Endothelial cell of umbilical vein (primary cell): ENCODE measurements at regions not wholly inside any gene's neighbourhood (a gene's known extent, or its start where the extent isn't known, plus 50 kb on each side); places are given as distances from the start of the nearest gene placed in this dataset.
A peak's percentile ranks its signal among the peaks of the same experiment; 100 is the strongest.

ENCODE experiments used
- BruUV-seq: library from RNA; stranded (reverse); fragments of 400-500 nt; replicated peaks from 2 replicates; lab custom pipeline; 2021; lab: Mats Ljungman, UMichigan
- CTCF ChIA-PET: fragments of 300-600, 350-600 bp; sonication (Branson Sonifier 250); formaldehyde crosslinking; loops from one replicate; lab custom pipeline; 2021; ENCODE audit warnings: antibody characterized with exemption, inconsistent platforms; lab: Charles Lee
- POLR2A ChIA-PET: fragments of 300-600, 350-600 bp; sonication (Branson Sonifier 250); formaldehyde crosslinking; loops from one replicate; lab custom pipeline; 2021; ENCODE audit warnings: antibody characterized with exemption, inconsistent platforms; lab: Charles Lee
- DNase-seq: peaks from one replicate; pipeline ENCODE4 v3.0.0-alpha.2; 2011; ENCODE audit warnings: low read depth, low spot score
- FAIRE-seq: peaks from 2 replicates; lab custom pipeline; 2011; peaks lifted over from hg19 to GRCh38; lab: Jason Lieb, UNC
- H2AFZ ChIP-seq: 2 replicates; pipeline ENCODE4 v1.6.0; 2012; ENCODE audit warnings: low read depth, low read length, control low read depth, inconsistent platforms
- H3K27ac ChIP-seq: 2 replicates; pipeline ENCODE4 v1.5.1; 2011; ENCODE audit warnings: low read depth, mild to moderate bottlenecking, control low read depth, low read length, moderate library complexity; ENCODE audit not compliant: insufficient read depth
- H3K27me3 ChIP-seq, 2 experiments: 2 replicates each; pipeline versions ENCODE4 v1.6.0 to v1.6.1; 2011; ENCODE audit warnings: low read length in 2 of 2, mixed read lengths in 1 of 2; ENCODE audit not compliant: control insufficient read depth in 2 of 2, insufficient read depth in 2 of 2
- H3K36me3 ChIP-seq, 2 experiments: 2 replicates in 1 of 2; 3 replicates in 1 of 2; pipeline ENCODE4 v1.5.1; 2011; ENCODE audit warnings: low read length in 2 of 2, mild to moderate bottlenecking in 1 of 2, moderate library complexity in 1 of 2; ENCODE audit not compliant: control insufficient read depth in 2 of 2, insufficient read depth in 2 of 2; ENCODE audit errors: extremely low read depth in 1 of 2
- H3K4me1 ChIP-seq: 3 replicates; pipeline ENCODE4 v1.5.1; 2011; ENCODE audit warnings: mild to moderate bottlenecking, low read length; ENCODE audit not compliant: control insufficient read depth, insufficient read depth; ENCODE audit errors: extremely low read depth
- H3K4me2 ChIP-seq: 2 replicates; pipeline ENCODE4 v1.6.1; 2011; ENCODE audit warnings: low read length, control low read depth, mixed read lengths; ENCODE audit not compliant: insufficient read depth
- H3K4me3 ChIP-seq, 3 experiments: fragments of 200-600 bp in 1 of 3; sonication (generic), shearing (Covaris generic) in 1 of 3; replicated peaks in 1 of 3; 2 replicates each; pipeline ENCODE4 v1.5.1; 2011 to 2016; ENCODE audit warnings: control low read depth in 3 of 3, low read length in 3 of 3, mild to moderate bottlenecking in 2 of 3, inconsistent platforms in 1 of 3, low read depth in 1 of 3, moderate library complexity in 1 of 3; ENCODE audit not compliant: insufficient read depth in 1 of 3
- H3K79me2 ChIP-seq: 2 replicates; pipeline ENCODE4 v1.6.0; 2012; ENCODE audit warnings: low read length, inconsistent platforms; ENCODE audit not compliant: control insufficient read depth, insufficient read depth
- H3K9ac ChIP-seq: replicated peaks from 2 replicates; pipeline ENCODE3; 2011; ENCODE audit warnings: low read length, control low read depth; ENCODE audit not compliant: insufficient read depth; ENCODE audit errors: extremely low read depth
- H3K9me1 ChIP-seq: replicated peaks from 3 replicates; pipeline ENCODE4 v1.6.0; 2011; ENCODE audit warnings: mild to moderate bottlenecking, low read length; ENCODE audit not compliant: control insufficient read depth, insufficient read depth; ENCODE audit errors: extremely low read depth
- H3K9me3 ChIP-seq: replicated peaks from 2 replicates; pipeline ENCODE4 v1.5.1; 2012; ENCODE audit warnings: low read length, inconsistent platforms; ENCODE audit not compliant: control insufficient read depth, insufficient read depth
- H4K20me1 ChIP-seq: replicated peaks from 2 replicates; pipeline ENCODE3; 2011; ENCODE audit warnings: mild to moderate bottlenecking, low read length; ENCODE audit not compliant: control insufficient read depth, insufficient read depth; ENCODE audit errors: extremely low read depth
- EZH2 ChIP-seq: IDR thresholded peaks from 2 replicates; pipeline ENCODE4 v1.6.1; 2012; ENCODE audit warnings: borderline replicate concordance, low read depth, mild to moderate bottlenecking, moderate library complexity, low read length, inconsistent platforms; ENCODE audit not compliant: severe bottlenecking
- FOS ChIP-seq: IDR thresholded peaks from 2 replicates; pipeline ENCODE4 v1.6.1; 2011; ENCODE audit warnings: mild to moderate bottlenecking, low read length, moderate library complexity, borderline replicate concordance; ENCODE audit not compliant: insufficient read depth
- GATA2 ChIP-seq: IDR thresholded peaks from 2 replicates; pipeline ENCODE4 v1.7.0; 2011; ENCODE audit warnings: low read depth, mild to moderate bottlenecking, moderate library complexity, mixed read lengths, low read length; ENCODE audit not compliant: insufficient read length, insufficient read depth
- JUN ChIP-seq: IDR thresholded peaks from 2 replicates; pipeline ENCODE4 v1.6.1; 2011; ENCODE audit warnings: borderline replicate concordance, low read depth; ENCODE audit not compliant: insufficient read length, insufficient read depth
- MAX ChIP-seq: IDR thresholded peaks from 2 replicates; pipeline ENCODE4 v1.6.1; 2011; ENCODE audit not compliant: insufficient read depth, insufficient read length
- MYC ChIP-seq: IDR thresholded peaks from one replicate; pipeline ENCODE4 v1.6.1; 2011; ENCODE audit warnings: mild to moderate bottlenecking, low read depth, low read length
- POLR2A ChIP-seq: IDR thresholded peaks from 2 replicates; pipeline ENCODE4 v1.6.1; 2012; ENCODE audit warnings: low read depth, mild to moderate bottlenecking, control low read depth, low read length
- POLR2AphosphoS5 ChIP-seq: IDR thresholded peaks from 2 replicates; pipeline ENCODE4 v1.6.1; 2012; ENCODE audit warnings: low read depth, mild to moderate bottlenecking, control low read depth, low read length, moderate library complexity; ENCODE audit not compliant: insufficient read depth
- dilution Hi-C: fragments of 300-500 bp; cut with MboI; formaldehyde crosslinking; loops from one replicate; pipeline ENCODE4 v1.15.0; 2019; ENCODE audit warnings: low sequenced_read_pairs; ENCODE audit not compliant: extremely low pct_ligation_motif_present
- intact Hi-C: fragments of 100-400 bp; cut with micrococcal nuclease; formaldehyde crosslinking; loops from one replicate; pipeline ENCODE4 v1.10.0; 2022
- TF ChIP-seq, protein P1 (sequence below), 2 donors: IDR thresholded peaks; 1 replicate in 1 of 2; 2 replicates in 1 of 2; pipeline ENCODE4 v1.5.1; 2011; ENCODE audit warnings: low read length in 2 of 2, mild to moderate bottlenecking in 2 of 2, moderate library complexity in 2 of 2, control low read depth in 1 of 2, inconsistent platforms in 1 of 2, low read depth in 1 of 2; ENCODE audit not compliant: insufficient read depth in 1 of 2; ENCODE audit errors: extremely low read depth in 1 of 2

DNA sequence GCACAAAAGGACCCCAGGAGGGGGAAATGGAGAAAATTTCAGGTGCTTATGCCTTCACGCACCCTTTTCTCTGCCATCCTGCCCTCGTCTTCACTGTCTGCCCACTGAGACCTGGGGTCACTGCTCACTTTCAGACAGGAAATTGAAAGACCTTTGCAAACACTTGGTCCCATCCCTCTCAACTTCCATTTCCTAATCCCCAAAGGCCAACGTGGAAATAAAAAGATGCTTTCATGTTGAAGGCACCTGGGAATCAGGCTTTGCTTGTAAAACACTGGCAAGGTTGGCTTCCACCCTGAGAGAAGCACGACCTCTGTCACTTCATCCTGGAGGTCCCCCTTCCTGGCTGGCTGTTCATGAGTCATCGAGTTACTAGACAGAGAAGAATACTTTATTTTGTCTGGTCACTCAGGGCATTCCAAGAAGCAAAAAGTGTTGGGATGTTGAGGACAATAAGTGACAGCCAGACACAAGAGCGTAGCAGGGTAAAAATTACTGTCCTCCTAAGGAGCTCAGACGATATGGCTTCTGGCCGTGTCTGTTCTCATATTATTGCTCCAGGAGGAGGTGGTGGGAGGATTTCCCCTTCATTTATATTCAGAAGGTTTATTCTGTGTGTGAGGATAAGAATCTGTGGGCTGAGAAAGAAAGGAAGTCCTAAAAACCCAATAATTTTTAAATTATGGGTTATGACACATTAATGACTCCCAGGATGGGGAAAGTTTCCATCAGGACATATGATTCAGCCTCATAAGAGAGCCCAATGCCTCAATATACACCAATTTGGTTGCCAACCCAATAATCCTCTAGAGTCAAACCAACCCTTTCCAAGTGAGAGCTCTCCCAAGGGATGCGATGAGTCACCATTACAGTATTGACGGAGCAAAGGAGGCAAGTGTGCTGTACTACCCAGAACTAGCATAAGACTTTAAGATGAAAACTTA lies 409.0 kb downstream of the COG6 start:
- Histone ChIP-seq H3K4me2 (no peak overlapping the region), H3K9me3 (no peaks in the 10 kb centered on the region), H3K36me3 (no peaks in the 10 kb centered on the region), H3K27me3 (no peaks in the 10 kb centered on the region), H3K4me1 (peaks cover 10% of the 10 kb centered on the region), H3K4me3 (no peak overlapping the region), H3K79me2 (no peaks in the 10 kb centered on the region), H3K9me1 (no peaks in the 10 kb centered on the region), H2AFZ (no peak overlapping the region), H4K20me1 (no peaks in the 10 kb centered on the region), H3K9ac (no peak overlapping the region), H3K27ac (no peak overlapping the region)
- ChIA-PET POLR2A (no interaction called here), CTCF (interaction anchor here (0.6 to 2.3 kb wide), 5 partner anchors 43 to 282 kb away, joined by 3 to 7 read pairs (median 3); no protein-coding TSS in a partner anchor)
- DNase-seq (peak; percentile 57), FAIRE-seq (peak; percentile 33)
- TF ChIP-seq MAX: no peak
- no peak for TF ChIP-seq MYC
- TF ChIP-seq JUN: peak; percentile 73
- no peak for TF ChIP-seq GATA2
- no peak for TF ChIP-seq POLR2AphosphoS5
- peak; percentile 65 for TF ChIP-seq FOS
- TF ChIP-seq, protein P1, sequence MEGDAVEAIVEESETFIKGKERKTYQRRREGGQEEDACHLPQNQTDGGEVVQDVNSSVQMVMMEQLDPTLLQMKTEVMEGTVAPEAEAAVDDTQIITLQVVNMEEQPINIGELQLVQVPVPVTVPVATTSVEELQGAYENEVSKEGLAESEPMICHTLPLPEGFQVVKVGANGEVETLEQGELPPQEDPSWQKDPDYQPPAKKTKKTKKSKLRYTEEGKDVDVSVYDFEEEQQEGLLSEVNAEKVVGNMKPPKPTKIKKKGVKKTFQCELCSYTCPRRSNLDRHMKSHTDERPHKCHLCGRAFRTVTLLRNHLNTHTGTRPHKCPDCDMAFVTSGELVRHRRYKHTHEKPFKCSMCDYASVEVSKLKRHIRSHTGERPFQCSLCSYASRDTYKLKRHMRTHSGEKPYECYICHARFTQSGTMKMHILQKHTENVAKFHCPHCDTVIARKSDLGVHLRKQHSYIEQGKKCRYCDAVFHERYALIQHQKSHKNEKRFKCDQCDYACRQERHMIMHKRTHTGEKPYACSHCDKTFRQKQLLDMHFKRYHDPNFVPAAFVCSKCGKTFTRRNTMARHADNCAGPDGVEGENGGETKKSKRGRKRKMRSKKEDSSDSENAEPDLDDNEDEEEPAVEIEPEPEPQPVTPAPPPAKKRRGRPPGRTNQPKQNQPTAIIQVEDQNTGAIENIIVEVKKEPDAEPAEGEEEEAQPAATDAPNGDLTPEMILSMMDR (IDR thresholded peaks at IDR 0.05; ENCODE audit: extremely low read depth in 1 of 2, insufficient read depth in 1 of 2, low read depth in 1 of 2, low read length in 2 of 2): no peak
- no peak for TF ChIP-seq POLR2A
- TF ChIP-seq EZH2: no peak
- BruUV-seq: no TSS peak
- intact Hi-C loops (loop anchor here (5.0 to 10.0 kb wide), 3 partner anchors 490 to 710 kb away; partner anchors contain the start of genes FOXO1 and MRPS31), dilution Hi-C loops (no loop called here)
